ENCODE measurements at regions not wholly inside any gene's neighbourhood (a gene's known extent, or its start where the extent isn't known, plus 50 kb on each side); places are given as distances from the start of the nearest gene placed in this dataset.

DNA sequence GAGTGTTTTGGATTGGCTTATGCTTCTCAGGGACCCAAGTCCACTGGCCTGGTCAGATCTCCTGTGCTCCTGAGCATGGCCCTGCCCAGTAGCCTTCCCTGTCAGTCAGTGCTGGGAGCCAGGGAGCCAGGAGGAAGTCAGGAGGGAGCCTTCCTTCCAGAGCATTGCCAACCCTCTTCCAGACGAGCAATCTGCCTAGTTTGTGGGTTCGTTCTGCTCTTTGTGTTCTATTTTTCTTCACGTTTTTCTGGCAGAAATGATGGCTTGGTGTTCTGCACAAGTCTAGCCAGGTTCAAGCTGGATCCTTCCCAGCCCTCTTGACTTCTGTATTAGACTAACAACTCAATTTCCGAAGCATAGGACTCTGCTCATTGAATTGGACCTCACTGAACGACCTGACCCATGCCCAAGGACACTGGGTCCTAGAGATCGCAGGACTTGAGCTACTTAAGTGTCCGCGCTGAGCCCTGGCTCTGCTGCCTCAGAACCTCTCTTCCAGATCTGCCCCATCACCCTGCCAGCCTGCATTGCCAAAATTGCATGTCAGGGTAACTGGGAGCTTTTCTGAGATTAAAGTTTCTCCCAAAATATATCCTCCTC is 76.2 kb upstream of the MPP7 start:
- no peak for DNase-seq
- Mint-ChIP-seq H3K4me3 (no peak overlapping the region), H3K27ac (no peak overlapping the region), H3K9me3 (no peaks in the 10 kb centered on the region), H3K4me1 (peaks cover 20% of the 10 kb centered on the region), H3K36me3 (ENCODE audit: low read depth) (no peaks in the 10 kb centered on the region), H3K27me3 (peaks cover 8% of the 10 kb centered on the region)
- intact Hi-C loops (cut with micrococcal nuclease), result no loop called here

DNA sequence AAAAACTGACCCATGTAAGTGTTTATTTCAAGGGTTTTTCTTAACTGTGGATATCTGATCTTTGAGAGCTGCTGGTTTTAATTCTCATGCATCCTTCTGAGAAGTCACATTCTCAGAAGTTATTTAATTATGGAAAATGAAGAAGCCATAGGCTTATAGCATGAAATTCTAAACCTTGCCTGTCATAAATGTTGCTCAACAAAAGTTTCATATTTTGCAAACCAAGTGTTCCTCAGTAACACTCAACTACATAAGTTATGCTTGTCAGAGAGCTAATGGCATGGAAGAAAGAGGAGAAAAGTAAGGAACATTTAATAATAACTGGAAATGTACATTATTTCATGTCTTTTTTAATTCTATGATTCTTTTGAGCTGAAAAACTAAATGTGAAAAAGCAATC is 78.6 kb upstream of the MPP7 start:
- H3K4me1 Mint-ChIP-seq, result peaks cover 23% of the 10 kb centered on the region

DNA sequence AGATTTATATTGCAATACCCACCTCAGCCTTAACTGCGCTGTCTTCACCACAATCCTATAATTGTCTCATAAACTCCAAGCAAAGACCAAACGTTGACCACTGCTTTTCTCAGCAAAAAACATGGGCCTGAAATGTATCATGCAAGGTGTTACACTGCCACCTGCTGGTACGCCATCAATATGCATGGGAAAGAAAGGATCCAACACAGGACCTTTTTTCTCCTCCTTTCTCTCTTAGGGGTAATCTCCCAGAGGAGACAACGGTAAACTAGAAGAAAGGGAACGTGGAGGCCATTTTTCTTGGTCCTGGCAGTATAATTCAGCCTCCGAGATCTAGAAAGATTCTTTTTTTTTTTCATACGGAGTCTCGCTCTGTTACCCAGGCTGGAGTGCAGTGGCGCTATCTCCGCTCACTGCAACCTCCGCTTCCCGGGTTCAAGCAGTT is 79.1 kb upstream of the MPP7 start:
- intact Hi-C loops (cut with micrococcal nuclease), result loop anchor here (1.0 to 10.0 kb wide), 6 partner anchors 48 to 937 kb away; partner anchors contain the start of gene MPP7
- no peaks in the 10 kb centered on the region for H3K9me3 Mint-ChIP-seq
- no peak overlapping the region for H3K4me3 Mint-ChIP-seq
- H3K27me3 Mint-ChIP-seq, result peaks cover 12% of the 10 kb centered on the region
- peak; percentile 94 for DNase-seq
- no peaks in the 10 kb centered on the region for H3K36me3 Mint-ChIP-seq (ENCODE audit: low read depth)
- H3K27ac Mint-ChIP-seq, result peak overlapping the region; percentile 36
- H3K4me1 Mint-ChIP-seq, result peaks cover 25% of the 10 kb centered on the region

More for the DNA sequence above, 78.6 kb upstream of the MPP7 start:
- H3K27me3 Mint-ChIP-seq, result peaks cover 12% of the 10 kb centered on the region
- no peaks in the 10 kb centered on the region for H3K36me3 Mint-ChIP-seq (ENCODE audit: low read depth)
- H3K27ac Mint-ChIP-seq, result no peak overlapping the region
- DNase-seq, result no peak
- no peak overlapping the region for H3K4me3 Mint-ChIP-seq
- intact Hi-C loops (cut with micrococcal nuclease), result loop anchor here (1.0 to 10.0 kb wide), 4 partner anchors 47 to 937 kb away; no protein-coding TSS in a partner anchor
- H3K9me3 Mint-ChIP-seq, result no peaks in the 10 kb centered on the region

GRCh38 chr10:28382525-28383269 is 79.8 kb upstream of the MPP7 start:
- Mint-ChIP-seq H3K9me3 (no peaks in the 10 kb centered on the region), H3K27me3 (peaks cover 16% of the 10 kb centered on the region), H3K36me3 (ENCODE audit: low read depth) (no peaks in the 10 kb centered on the region), H3K4me1 (peaks cover 25% of the 10 kb centered on the region), H3K27ac (no peak overlapping the region), H3K4me3 (no peak overlapping the region)
- DNase-seq, result no peak
- intact Hi-C loops (cut with micrococcal nuclease), result loop anchor here (1.0 to 10.0 kb wide), 4 partner anchors 79 to 938 kb away; partner anchors contain the start of gene MPP7

- peaks cover 20% of the 10 kb centered on the region for H3K4me1 Mint-ChIP-seq
- H3K27ac Mint-ChIP-seq, result no peak overlapping the region
- H3K27me3 Mint-ChIP-seq, result peaks cover 20% of the 10 kb centered on the region
- no peaks in the 10 kb centered on the region for H3K36me3 Mint-ChIP-seq (ENCODE audit: low read depth)
- no peaks in the 10 kb centered on the region for H3K9me3 Mint-ChIP-seq
- DNase-seq, result no peak
- intact Hi-C loops (cut with micrococcal nuclease), result loop anchor here (5.0 to 10.0 kb wide), 2 partner anchors 207 to 940 kb away; no protein-coding TSS in a partner anchor
- no peak overlapping the region for H3K4me3 Mint-ChIP-seq
Measured at GRCh38 chr10:28384557-28384956, 81.7 kb upstream of the MPP7 start.

DNA sequence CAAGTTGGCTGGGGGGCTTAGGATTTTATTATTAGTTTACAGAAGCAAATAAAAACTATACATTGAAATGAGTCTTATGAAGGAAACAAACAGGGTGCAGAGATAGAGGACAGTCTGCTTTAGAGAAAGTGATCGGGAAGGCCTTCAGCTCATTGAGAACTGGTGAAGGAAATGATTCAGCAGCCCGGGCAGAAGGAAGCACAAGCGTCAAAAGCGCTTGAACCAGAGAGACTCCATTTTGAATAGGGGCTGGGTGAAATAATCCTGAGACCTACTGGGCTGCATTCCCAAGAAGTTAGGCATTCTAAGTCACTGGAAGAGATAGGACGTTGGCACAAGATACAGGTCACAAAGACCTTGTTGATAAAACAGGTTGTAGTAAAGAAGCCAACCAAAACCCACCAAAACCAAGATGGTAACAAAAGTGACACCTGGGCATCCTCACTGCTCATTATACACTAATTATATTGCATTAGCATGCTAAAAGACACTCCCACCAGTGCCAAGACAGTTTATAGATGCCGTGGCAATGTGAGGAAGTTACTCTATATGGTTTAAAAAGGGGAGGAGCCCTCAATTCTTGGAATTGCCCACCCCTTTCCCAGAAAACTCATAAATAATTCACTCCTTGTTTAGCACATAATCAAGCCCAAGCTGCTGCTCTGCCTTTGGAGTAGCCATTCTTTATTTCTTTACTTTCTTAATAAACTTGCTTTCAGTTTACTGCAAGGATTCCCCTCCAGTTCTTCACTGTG is 83.1 kb upstream of the MPP7 start:
- Mint-ChIP-seq H3K9me3 (no peaks in the 10 kb centered on the region), H3K4me1 (peaks cover 10% of the 10 kb centered on the region), H3K36me3 (ENCODE audit: low read depth) (no peaks in the 10 kb centered on the region), H3K27me3 (peaks cover 21% of the 10 kb centered on the region), H3K27ac (no peak overlapping the region), H3K4me3 (no peak overlapping the region)
- intact Hi-C loops (cut with micrococcal nuclease), result loop anchor here (10.0 kb wide), 1 partner anchor 941 kb away; no protein-coding TSS in a partner anchor
- DNase-seq, result no peak

DNA sequence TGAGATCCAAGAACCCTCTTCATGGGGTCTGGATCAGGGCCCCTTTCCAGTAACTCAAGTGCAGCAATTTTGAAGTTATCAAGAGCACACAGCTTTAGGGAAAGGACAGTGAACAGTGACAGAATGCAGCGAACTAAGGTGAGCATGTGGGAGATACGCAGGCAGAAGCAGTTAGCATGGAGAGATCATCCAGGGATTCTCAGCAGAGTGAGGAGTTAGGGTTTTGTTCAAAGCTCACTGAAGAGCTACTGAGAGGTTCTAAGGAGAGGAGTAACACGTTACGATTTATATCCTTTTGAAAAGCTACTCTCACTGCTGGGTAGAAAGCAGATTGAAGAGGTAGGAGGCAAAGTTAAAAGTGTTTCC is 83.6 kb upstream of the MPP7 start:
- H3K4me1 Mint-ChIP-seq, result peaks cover 10% of the 10 kb centered on the region
- peaks cover 21% of the 10 kb centered on the region for H3K27me3 Mint-ChIP-seq
- no peak overlapping the region for H3K4me3 Mint-ChIP-seq
- H3K27ac Mint-ChIP-seq, result no peak overlapping the region
- intact Hi-C loops (cut with micrococcal nuclease), result loop anchor here (10.0 kb wide), 1 partner anchor 942 kb away; no protein-coding TSS in a partner anchor
- no peaks in the 10 kb centered on the region for H3K9me3 Mint-ChIP-seq
- no peak for DNase-seq
- H3K36me3 Mint-ChIP-seq (ENCODE audit: low read depth), result no peaks in the 10 kb centered on the region

DNA sequence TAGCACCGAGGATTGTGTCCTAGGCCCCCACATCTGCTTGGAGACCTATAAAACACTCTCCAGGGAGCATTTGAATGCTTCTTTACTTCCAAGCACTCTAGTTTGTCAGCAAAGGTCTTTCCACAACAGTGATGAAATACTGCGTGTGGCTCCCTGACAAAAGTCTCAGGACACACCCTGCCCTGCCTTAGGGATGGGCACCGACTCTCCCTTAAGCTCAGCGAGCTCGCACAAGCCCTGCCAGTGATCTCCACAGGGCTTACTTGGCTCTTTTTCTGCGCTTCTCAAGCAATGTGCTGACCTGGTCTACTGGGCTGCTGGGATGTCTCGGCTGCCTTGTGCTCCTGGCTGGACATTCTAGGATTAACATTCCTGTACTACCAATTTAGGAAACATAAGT is 84.3 kb upstream of the MPP7 start:
- Mint-ChIP-seq H3K9me3 (no peaks in the 10 kb centered on the region), H3K27me3 (peaks cover 20% of the 10 kb centered on the region), H3K36me3 (ENCODE audit: low read depth) (no peaks in the 10 kb centered on the region), H3K27ac (no peak overlapping the region), H3K4me1 (peaks cover 8% of the 10 kb centered on the region), H3K4me3 (no peak overlapping the region)
- intact Hi-C loops (cut with micrococcal nuclease), result loop anchor here (10.0 kb wide), 1 partner anchor 942 kb away; no protein-coding TSS in a partner anchor
- no peak for DNase-seq

GRCh38 chr10:28391283-28391682 is 88.4 kb upstream of the MPP7 start:
- Mint-ChIP-seq H3K27ac (no peak overlapping the region), H3K4me3 (no peak overlapping the region), H3K36me3 (ENCODE audit: low read depth) (no peaks in the 10 kb centered on the region), H3K9me3 (no peaks in the 10 kb centered on the region), H3K4me1 (peaks cover 7% of the 10 kb centered on the region), H3K27me3 (peaks cover 15% of the 10 kb centered on the region)
- no peak for DNase-seq
- intact Hi-C loops (cut with micrococcal nuclease), result no loop called here

- Mint-ChIP-seq H3K27me3 (peaks cover 8% of the 10 kb centered on the region), H3K27ac (no peak overlapping the region), H3K9me3 (no peaks in the 10 kb centered on the region), H3K36me3 (ENCODE audit: low read depth) (no peaks in the 10 kb centered on the region), H3K4me1 (peaks cover 4% of the 10 kb centered on the region), H3K4me3 (no peak overlapping the region)
- intact Hi-C loops (cut with micrococcal nuclease), result no loop called here
- peak; percentile 87 for DNase-seq
Measured at GRCh38 chr10:28393956-28394568, 91.2 kb upstream of the MPP7 start.

- H3K36me3 Mint-ChIP-seq (ENCODE audit: low read depth), result no peaks in the 10 kb centered on the region
- peaks cover 9% of the 10 kb centered on the region for H3K27me3 Mint-ChIP-seq
- H3K4me3 Mint-ChIP-seq, result no peak overlapping the region
- intact Hi-C loops (cut with micrococcal nuclease), result no loop called here
- no peak for DNase-seq
- H3K9me3 Mint-ChIP-seq, result no peaks in the 10 kb centered on the region
- H3K27ac Mint-ChIP-seq, result no peak overlapping the region
- H3K4me1 Mint-ChIP-seq, result peaks cover 4% of the 10 kb centered on the region
Measured at GRCh38 chr10:28396331-28396730, 93.5 kb upstream of the MPP7 start.

DNA sequence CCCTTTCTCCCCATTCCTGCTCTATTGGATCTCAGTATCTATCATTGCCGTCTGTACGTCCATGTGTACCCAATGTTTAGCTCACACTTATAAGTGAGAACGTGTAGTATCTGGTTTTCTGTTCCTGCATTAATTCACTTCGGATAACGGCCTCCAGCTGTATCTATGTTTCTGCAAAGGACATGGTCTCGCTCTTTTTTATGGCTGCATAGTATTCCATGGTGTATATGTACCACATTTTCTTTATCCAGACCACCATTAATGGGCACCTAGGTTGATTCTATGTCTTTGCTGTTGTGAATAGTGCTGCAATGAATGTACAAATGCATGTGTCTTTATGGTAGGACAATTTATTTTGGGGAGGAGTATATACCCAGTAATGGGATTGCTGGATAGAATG is 94.4 kb upstream of the MPP7 start:
- no peaks in the 10 kb centered on the region for H3K36me3 Mint-ChIP-seq (ENCODE audit: low read depth)
- no peaks in the 10 kb centered on the region for H3K9me3 Mint-ChIP-seq
- intact Hi-C loops (cut with micrococcal nuclease), result no loop called here
- H3K4me1 Mint-ChIP-seq, result peaks cover 4% of the 10 kb centered on the region
- H3K27me3 Mint-ChIP-seq, result peaks cover 13% of the 10 kb centered on the region
- H3K4me3 Mint-ChIP-seq, result no peak overlapping the region
- no peak for DNase-seq
- no peak overlapping the region for H3K27ac Mint-ChIP-seq

GRCh38 chr10:28400176-28400575 is 97.3 kb upstream of the MPP7 start:
- Mint-ChIP-seq H3K27ac (no peak overlapping the region), H3K4me3 (no peak overlapping the region), H3K27me3 (peaks cover 13% of the 10 kb centered on the region), H3K4me1 (no peaks in the 10 kb centered on the region), H3K36me3 (ENCODE audit: low read depth) (no peaks in the 10 kb centered on the region), H3K9me3 (no peaks in the 10 kb centered on the region)
- intact Hi-C loops (cut with micrococcal nuclease), result no loop called here
- DNase-seq, result no peak
